Fibroblast of mammary gland (primary cell): ENCODE measurements at regions not wholly inside any gene's neighbourhood (a gene's known extent, or its start where the extent isn't known, plus 50 kb on each side); places are given as distances from the start of the nearest gene placed in this dataset.

Experiments
- DNase-seq: peaks from one replicate; pipeline ENCODE4 v3.0.0-alpha.2; 2010; ENCODE audit warnings: low read depth
- H3K4me3 ChIP-seq: 2 replicates; pipeline ENCODE4 v1.5.1; 2011; ENCODE audit warnings: low read depth, mild to moderate bottlenecking, low read length, moderate library complexity; ENCODE audit not compliant: control insufficient read depth
- TF ChIP-seq, protein P1 (sequence below): conservative IDR thresholded peaks from 2 replicates; pipeline ENCODE4 v1.5.1; 2011; ENCODE audit warnings: low read depth, low read length, inconsistent platforms; ENCODE audit not compliant: control insufficient read depth, insufficient read depth

DNA sequence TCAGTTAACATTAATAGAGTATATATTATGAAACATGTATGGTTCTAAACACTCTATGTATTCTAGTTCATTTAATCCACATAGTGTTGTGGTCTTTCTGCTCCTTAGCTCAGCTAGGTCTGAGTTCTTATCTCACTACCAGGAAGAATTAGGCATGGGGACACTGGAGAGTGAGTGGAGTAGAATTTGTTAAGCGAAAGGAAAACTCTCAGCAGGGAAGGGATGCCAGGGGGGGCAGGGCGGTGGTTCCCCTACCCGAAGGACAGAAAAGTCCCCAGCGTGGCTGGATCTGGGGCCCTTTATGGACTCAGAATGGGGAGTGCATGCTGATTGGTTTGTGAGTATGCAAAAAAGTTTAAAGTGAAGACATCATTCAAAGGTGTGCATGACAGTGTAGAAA lies 727.5 kb downstream of the TBC1D32 start:
- H3K4me3 ChIP-seq = no peak overlapping the region
- TF ChIP-seq, protein P1, sequence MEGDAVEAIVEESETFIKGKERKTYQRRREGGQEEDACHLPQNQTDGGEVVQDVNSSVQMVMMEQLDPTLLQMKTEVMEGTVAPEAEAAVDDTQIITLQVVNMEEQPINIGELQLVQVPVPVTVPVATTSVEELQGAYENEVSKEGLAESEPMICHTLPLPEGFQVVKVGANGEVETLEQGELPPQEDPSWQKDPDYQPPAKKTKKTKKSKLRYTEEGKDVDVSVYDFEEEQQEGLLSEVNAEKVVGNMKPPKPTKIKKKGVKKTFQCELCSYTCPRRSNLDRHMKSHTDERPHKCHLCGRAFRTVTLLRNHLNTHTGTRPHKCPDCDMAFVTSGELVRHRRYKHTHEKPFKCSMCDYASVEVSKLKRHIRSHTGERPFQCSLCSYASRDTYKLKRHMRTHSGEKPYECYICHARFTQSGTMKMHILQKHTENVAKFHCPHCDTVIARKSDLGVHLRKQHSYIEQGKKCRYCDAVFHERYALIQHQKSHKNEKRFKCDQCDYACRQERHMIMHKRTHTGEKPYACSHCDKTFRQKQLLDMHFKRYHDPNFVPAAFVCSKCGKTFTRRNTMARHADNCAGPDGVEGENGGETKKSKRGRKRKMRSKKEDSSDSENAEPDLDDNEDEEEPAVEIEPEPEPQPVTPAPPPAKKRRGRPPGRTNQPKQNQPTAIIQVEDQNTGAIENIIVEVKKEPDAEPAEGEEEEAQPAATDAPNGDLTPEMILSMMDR = no peak
- DNase-seq = no peak

DNA sequence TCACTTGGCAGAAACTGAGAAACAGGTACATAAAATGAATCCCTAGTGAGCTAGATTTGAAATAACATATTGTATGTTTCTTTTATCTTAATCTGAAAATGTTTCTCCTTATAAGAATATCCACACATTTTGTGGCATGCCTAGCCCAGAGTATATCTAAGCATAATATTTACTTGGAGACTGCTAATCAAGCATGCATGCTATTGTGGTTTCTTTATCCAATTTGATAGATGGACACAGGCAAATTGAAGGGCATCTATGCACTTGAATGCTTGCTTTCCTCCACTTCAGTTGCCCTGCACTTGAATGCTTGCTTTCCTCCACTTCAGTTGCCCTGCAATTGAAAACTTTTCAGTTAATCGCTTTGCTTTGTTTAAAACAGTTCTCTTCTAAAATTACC lies 729.8 kb downstream of the TBC1D32 start:
- TF ChIP-seq, protein P1 = no peak
- no peak overlapping the region for H3K4me3 ChIP-seq
- no peak for DNase-seq

DNA sequence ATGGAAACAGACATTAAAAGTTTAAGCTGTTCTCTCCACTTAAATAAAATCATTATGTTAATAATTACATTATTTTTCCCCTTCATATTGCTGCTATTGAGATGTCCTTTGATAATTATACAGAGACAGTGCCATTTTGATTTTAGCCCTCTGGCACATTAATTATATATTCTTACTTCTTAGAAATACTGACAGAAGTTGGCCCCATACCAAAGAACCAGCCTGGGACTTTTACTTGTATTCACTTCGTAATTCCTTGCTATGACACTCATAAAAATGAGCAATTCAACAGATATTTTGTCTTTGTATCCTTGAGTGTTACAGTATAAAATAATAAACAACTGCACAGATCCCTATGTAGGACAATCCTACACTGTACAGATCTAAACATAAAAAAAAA lies 743.7 kb downstream of the TBC1D32 start:
- DNase-seq = no peak
- TF ChIP-seq, protein P1 = no peak

DNA sequence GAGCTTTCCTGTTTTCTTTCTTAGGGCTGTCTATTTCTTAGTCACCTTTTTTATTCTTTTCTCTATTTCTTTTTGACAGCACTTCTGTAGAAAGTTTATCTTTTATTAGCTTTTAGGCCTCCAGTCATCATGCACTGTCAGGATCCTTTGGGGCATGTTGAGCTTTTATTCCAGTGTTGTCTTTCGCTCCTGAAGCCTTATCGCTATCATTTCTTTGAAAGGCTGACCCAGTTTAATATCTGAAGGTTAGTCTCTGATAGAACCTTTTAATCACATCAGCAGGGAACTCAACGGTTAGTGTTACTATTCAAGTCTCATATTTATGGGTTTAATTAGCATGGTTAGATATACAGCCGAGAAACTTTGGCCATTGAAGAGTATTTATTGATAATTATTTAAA lies 745.9 kb downstream of the TBC1D32 start:
- no peak for DNase-seq
- no peak overlapping the region for H3K4me3 ChIP-seq
- TF ChIP-seq, protein P1 = no peak

More for the DNA sequence above, 743.7 kb downstream of the TBC1D32 start:
- H3K4me3 ChIP-seq = no peak overlapping the region

DNA sequence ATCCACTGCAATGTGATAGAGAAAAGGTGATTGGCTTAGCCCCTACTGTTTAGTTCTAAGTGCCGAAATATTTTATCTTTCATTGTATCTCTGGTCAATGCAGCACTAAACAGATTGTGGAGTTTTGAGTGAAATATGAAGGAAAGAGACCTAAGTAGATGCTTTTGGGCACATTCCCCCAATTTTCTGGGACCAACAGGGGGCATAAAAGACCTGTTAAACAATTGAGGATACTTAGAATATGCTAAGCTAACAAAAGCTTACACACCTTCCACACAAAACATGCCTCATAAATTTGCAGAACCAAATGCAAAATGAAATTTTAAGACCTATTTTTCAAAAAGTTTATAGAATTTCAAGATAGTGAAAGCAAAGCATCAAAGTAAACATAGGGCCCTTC lies 746.9 kb downstream of the TBC1D32 start:
- no peak overlapping the region for H3K4me3 ChIP-seq
- TF ChIP-seq, protein P1 = no peak
- DNase-seq = no peak

DNA sequence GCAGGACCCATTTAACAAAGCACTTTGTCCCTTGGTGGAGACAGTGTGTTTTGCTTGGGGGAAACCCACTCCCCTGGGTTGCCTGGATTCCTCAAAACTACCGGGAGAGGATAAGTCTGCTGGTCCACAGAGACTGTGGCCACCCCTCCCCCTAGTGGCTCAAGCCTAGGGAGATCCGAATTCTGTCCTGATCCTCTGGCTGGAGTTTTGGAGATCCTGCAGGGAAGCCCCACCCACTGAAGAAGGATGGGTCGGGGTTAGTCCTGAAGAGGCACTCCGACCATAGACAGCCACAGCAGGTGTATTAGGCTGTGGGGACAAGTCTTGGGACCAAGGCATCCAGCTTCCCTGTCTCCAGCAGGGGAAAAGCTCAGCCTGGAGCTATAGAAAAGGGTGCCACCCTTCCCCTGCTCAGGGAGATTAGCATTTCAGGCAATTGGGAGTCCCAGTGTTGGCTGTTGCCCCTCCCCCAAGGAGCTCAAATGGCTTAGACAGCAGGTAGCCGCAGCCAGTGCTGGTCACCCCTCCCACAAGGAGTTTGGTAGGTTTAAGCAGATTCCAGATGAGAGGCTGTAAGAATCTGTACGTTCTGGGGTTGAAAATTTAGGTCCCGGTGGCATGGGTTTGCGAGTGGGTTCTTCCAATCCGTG lies 750.0 kb downstream of the TBC1D32 start:
- DNase-seq = no peak
- TF ChIP-seq, protein P1 = no peak
- no peak overlapping the region for H3K4me3 ChIP-seq

DNA sequence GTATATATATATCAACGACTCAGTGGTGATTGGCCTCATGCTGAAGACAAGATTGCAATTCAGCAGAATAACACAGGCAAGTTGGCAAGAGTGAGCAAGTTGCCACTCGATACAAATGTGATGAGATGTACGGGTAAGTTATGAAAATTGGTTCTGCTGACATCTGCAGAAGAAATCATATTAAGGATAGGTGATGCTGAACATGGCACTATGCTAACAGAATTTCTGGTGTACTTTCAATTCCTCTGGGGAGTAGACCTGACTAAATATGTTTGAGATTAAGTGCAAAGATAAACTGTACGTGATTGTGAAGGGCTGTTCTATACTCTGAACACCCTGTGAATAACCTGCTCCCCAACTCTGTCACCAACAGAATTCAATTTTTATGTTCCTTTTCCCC lies 758.2 kb downstream of the TBC1D32 start:
- TF ChIP-seq, protein P1 = no peak
- no peak overlapping the region for H3K4me3 ChIP-seq
- no peak for DNase-seq
